Astrocyte of the spinal cord (primary cell): ENCODE measurements at regions not wholly inside any gene's neighbourhood (a gene's known extent, or its start where the extent isn't known, plus 50 kb on each side); places are given as distances from the start of the nearest gene placed in this dataset.
A peak's percentile ranks its signal among the peaks of the same experiment; 100 is the strongest.

Source experiments
- DNase-seq: peaks from one replicate; pipeline ENCODE4 v3.0.0; 2011; ENCODE audit warnings: low read depth, low spot score
- H3K4me3 ChIP-seq: 2 replicates; pipeline ENCODE4 v1.5.1; 2011; ENCODE audit warnings: low read depth, mild to moderate bottlenecking, low read length, moderate library complexity
- CTCF ChIP-seq: IDR thresholded peaks from 2 replicates; pipeline ENCODE4 v1.5.1; 2012; ENCODE audit warnings: low read depth, mild to moderate bottlenecking, low read length, inconsistent platforms
- in situ Hi-C: cut with HindIII; loops from 2 replicates; pipeline ENCODE4 v1.10.0; 2017; ENCODE audit warnings: low sequenced_read_pairs

- in situ Hi-C loops, result no loop called here
- H3K4me3 ChIP-seq, result no peak overlapping the region
- TF ChIP-seq CTCF, result no peak
- DNase-seq, result no peak
These were observed 81.6 kb downstream of the KLF15 start for GRCh38 chr3:126275620-126275904.

- H3K4me3 ChIP-seq, result no peak overlapping the region
- no peak for TF ChIP-seq CTCF
- no peak for DNase-seq
- in situ Hi-C loops, result no loop called here
These were observed 82.2 kb downstream of the KLF15 start for GRCh38 chr3:126274735-126275619.

GRCh38 chr3:126270145-126270811, 86.9 kb downstream of the KLF15 start:
- peak; percentile 51 for DNase-seq
- no peak for TF ChIP-seq CTCF
- in situ Hi-C loops, result no loop called here
- H3K4me3 ChIP-seq, result no peak overlapping the region

GRCh38 chr3:126269354-126269753, 87.9 kb downstream of the KLF15 start:
- DNase-seq, result no peak
- in situ Hi-C loops, result no loop called here
- TF ChIP-seq CTCF, result no peak
- no peak overlapping the region for H3K4me3 ChIP-seq

- TF ChIP-seq CTCF, result no peak
- in situ Hi-C loops, result no loop called here
- no peak overlapping the region for H3K4me3 ChIP-seq
- DNase-seq, result no peak
These were observed 88.3 kb downstream of the KLF15 start for GRCh38 chr3:126268866-126269265.

- H3K4me3 ChIP-seq, result peak overlapping the region; percentile 32
- no peak for TF ChIP-seq CTCF
- DNase-seq, result no peak
- in situ Hi-C loops, result no loop called here
These were observed 87.7 kb upstream of the ALDH1L1 start for GRCh38 chr3:126267976-126268615.
